ENCODE measurements at regions not wholly inside any gene's neighbourhood (a gene's known extent, or its start where the extent isn't known, plus 50 kb on each side); places are given as distances from the start of the nearest gene placed in this dataset.
"Not testable (repeated sequence)": the region's sequence is repeated elsewhere in the genome, so short reads cannot be mapped to it uniquely, and the experiment has no call there.

- FAIRE-seq: no peak
Measured at GRCh38 chr9:74036549-74037231, 460.4 kb upstream of the RORB start.

- FAIRE-seq: no peak
Measured at GRCh38 chr9:74037274-74037673, 459.9 kb upstream of the RORB start.

GRCh38 chr9:74041588-74041987 is 455.5 kb upstream of the RORB start:
- no peak for FAIRE-seq

- no peak for FAIRE-seq
Measured at GRCh38 chr9:74044844-74045243, 452.3 kb upstream of the RORB start.

GRCh38 chr9:74056023-74056422 is 441.1 kb upstream of the RORB start:
- FAIRE-seq: no peak

GRCh38 chr9:74057051-74057450 is 440.1 kb upstream of the RORB start:
- not testable (repeated sequence) for FAIRE-seq

GRCh38 chr9:74064702-74065101 is 432.4 kb upstream of the RORB start:
- no peak for FAIRE-seq

GRCh38 chr9:74066128-74066527 is 431.0 kb upstream of the RORB start:
- no peak for FAIRE-seq

- FAIRE-seq: no peak
Measured at GRCh38 chr9:74066605-74067004, 430.5 kb upstream of the RORB start.

- no peak for FAIRE-seq
Measured at GRCh38 chr9:74071502-74071901, 425.6 kb upstream of the RORB start.

- no peak for FAIRE-seq
Measured at GRCh38 chr9:74073897-74074296, 423.2 kb upstream of the RORB start.

- FAIRE-seq: no peak
Measured at GRCh38 chr9:74078647-74079046, 418.5 kb upstream of the RORB start.

- FAIRE-seq: not testable (repeated sequence)
Measured at GRCh38 chr9:74080652-74081051, 416.5 kb upstream of the RORB start.

- FAIRE-seq: no peak
Measured at GRCh38 chr9:74083681-74084433, 413.3 kb upstream of the RORB start.

- not testable (repeated sequence) for FAIRE-seq
Measured at GRCh38 chr9:74085384-74086037, 411.6 kb upstream of the RORB start.

GRCh38 chr9:74090921-74091320 is 406.2 kb upstream of the RORB start:
- not testable (repeated sequence) for FAIRE-seq

- no peak for FAIRE-seq
Measured at GRCh38 chr9:74092491-74092834, 404.7 kb upstream of the RORB start.

GRCh38 chr9:74094037-74094436 is 403.1 kb upstream of the RORB start:
- not testable (repeated sequence) for FAIRE-seq

- FAIRE-seq: no peak
Measured at GRCh38 chr9:74094766-74095165, 402.4 kb upstream of the RORB start.

- no peak for FAIRE-seq
Measured at GRCh38 chr9:74095925-74096324, 401.2 kb upstream of the RORB start.

GRCh38 chr9:74096420-74096819 is 400.7 kb upstream of the RORB start:
- FAIRE-seq: no peak

- FAIRE-seq: no peak
Measured at GRCh38 chr9:74100042-74100441, 397.1 kb upstream of the RORB start.

- not testable (repeated sequence) for FAIRE-seq
Measured at GRCh38 chr9:74102148-74102547, 395.0 kb upstream of the RORB start.

GRCh38 chr9:74102702-74103101 is 394.4 kb upstream of the RORB start:
- no peak for FAIRE-seq
